A673 (cell line): ENCODE measurements at regions not wholly inside any gene's neighbourhood (a gene's known extent, or its start where the extent isn't known, plus 50 kb on each side); places are given as distances from the start of the nearest gene placed in this dataset.

Experiments used
- CTCF ChIP-seq: fragments of 300-800, 200-600 bp; sonication (generic); conservative IDR thresholded peaks from 2 replicates; pipeline ENCODE4 v1.5.1; 2017; ENCODE audit warnings: low read depth, mild to moderate bottlenecking, antibody characterized with exemption, low read length, moderate library complexity, mixed read lengths
- EZH2 ChIP-seq: fragments of 200-600 bp; sonication (generic); IDR thresholded peaks from 2 replicates; pipeline ENCODE4 v1.6.1; 2017; ENCODE audit warnings: borderline replicate concordance, low read depth, mild to moderate bottlenecking, mixed read lengths, antibody characterized with exemption, low read length; ENCODE audit not compliant: poor library complexity, severe bottlenecking

GRCh38 chr20:54368570-54368969 lies 106.8 kb upstream of the DOK5 start:
- TF ChIP-seq CTCF (no peak), EZH2 (no peak)
